Fibroblast of pulmonary artery (primary cell): ENCODE measurements at regions not wholly inside any gene's neighbourhood (a gene's known extent, or its start where the extent isn't known, plus 50 kb on each side); places are given as distances from the start of the nearest gene placed in this dataset.

Experiments used
- DNase-seq: peaks from one replicate; pipeline ENCODE4 v3.0.0-alpha.2; 2010; ENCODE audit warnings: low read depth
- H3K4me3 ChIP-seq: replicated peaks from 2 replicates; pipeline ENCODE4 v1.5.1; 2011; ENCODE audit warnings: low read depth, mild to moderate bottlenecking, control low read depth, low read length, moderate library complexity
- TF ChIP-seq, protein P1 (sequence below): IDR thresholded peaks from 2 replicates; pipeline ENCODE4 v1.5.1; 2011; ENCODE audit warnings: mild to moderate bottlenecking, control low read depth, low read length, inconsistent platforms; ENCODE audit errors: missing control alignments

DNA sequence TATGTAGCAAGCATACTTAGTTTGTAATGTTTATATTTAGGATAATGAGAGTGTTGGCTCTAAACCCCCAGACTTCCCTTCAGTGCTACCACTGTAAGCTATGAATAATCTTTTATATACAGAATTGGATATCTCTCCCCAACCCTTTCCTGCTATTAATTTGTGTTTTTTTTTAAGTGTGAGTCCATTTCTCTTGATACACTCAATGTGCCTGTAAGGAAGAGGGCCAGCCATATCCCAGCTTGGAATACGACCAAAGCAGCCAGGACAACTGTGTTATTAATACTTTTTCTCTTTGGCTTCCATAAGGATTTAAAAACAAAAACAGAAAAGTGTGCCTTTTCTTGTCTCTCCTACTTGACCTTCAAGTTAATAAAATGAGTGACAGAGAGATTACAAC, 116.7 kb downstream of the SNAPC1 start:
- no peak overlapping the region for H3K4me3 ChIP-seq
- TF ChIP-seq, protein P1, sequence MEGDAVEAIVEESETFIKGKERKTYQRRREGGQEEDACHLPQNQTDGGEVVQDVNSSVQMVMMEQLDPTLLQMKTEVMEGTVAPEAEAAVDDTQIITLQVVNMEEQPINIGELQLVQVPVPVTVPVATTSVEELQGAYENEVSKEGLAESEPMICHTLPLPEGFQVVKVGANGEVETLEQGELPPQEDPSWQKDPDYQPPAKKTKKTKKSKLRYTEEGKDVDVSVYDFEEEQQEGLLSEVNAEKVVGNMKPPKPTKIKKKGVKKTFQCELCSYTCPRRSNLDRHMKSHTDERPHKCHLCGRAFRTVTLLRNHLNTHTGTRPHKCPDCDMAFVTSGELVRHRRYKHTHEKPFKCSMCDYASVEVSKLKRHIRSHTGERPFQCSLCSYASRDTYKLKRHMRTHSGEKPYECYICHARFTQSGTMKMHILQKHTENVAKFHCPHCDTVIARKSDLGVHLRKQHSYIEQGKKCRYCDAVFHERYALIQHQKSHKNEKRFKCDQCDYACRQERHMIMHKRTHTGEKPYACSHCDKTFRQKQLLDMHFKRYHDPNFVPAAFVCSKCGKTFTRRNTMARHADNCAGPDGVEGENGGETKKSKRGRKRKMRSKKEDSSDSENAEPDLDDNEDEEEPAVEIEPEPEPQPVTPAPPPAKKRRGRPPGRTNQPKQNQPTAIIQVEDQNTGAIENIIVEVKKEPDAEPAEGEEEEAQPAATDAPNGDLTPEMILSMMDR, result no peak
- no peak for DNase-seq

- TF ChIP-seq, protein P1, result no peak
- H3K4me3 ChIP-seq, result no peak overlapping the region
- no peak for DNase-seq
These were observed 118.8 kb downstream of the SNAPC1 start for GRCh38 chr14:61881046-61881445.

GRCh38 chr14:61884711-61885110, 122.5 kb downstream of the SNAPC1 start:
- H3K4me3 ChIP-seq, result no peak overlapping the region
- no peak for DNase-seq
- TF ChIP-seq, protein P1, result no peak

- no peak for DNase-seq
- no peak overlapping the region for H3K4me3 ChIP-seq
- TF ChIP-seq, protein P1, result no peak
These were observed 123.2 kb downstream of the SNAPC1 start for GRCh38 chr14:61885203-61885961.

DNA sequence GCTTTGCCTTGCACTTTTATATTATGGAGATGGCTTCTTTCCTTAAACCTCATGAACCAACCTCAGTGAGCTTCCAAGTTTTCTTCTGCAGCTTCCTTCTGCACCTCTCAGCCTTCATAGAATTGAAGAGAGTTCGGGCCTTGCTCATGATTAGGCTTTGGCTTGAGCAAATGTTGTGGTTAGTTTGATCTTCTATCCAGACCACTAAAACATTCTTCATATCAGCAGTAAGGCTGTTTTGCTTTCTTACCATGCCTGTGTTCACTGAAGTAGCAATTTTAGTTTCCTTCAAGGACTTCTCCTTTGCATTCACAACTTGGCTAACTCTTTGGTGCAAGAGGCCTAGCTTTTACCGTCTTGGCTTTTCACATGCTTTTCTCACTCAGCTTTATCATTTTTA, 125.4 kb downstream of the SNAPC1 start:
- DNase-seq, result no peak
- TF ChIP-seq, protein P1, result no peak
- H3K4me3 ChIP-seq, result no peak overlapping the region

- DNase-seq, result no peak
- TF ChIP-seq, protein P1, result no peak
- H3K4me3 ChIP-seq, result no peak overlapping the region
These were observed 127.7 kb downstream of the SNAPC1 start for GRCh38 chr14:61889914-61890351.

GRCh38 chr14:61891170-61891569, 128.9 kb downstream of the SNAPC1 start:
- TF ChIP-seq, protein P1, result no peak
- peak; percentile 38 for DNase-seq

More at GRCh38 chr14:61891170-61891569, 128.9 kb downstream of the SNAPC1 start:
- H3K4me3 ChIP-seq, result no peak overlapping the region
